GM21367 (cell line): ENCODE measurements at regions not wholly inside any gene's neighbourhood (a gene's known extent, or its start where the extent isn't known, plus 50 kb on each side); places are given as distances from the start of the nearest gene placed in this dataset.

Experiments used
- ATAC-seq: cut with Tn5 transposase; IDR thresholded peaks from one replicate; pipeline ENCODE4 v1.9.1; 2021; ENCODE audit not compliant: unreplicated experiment

- no peak for ATAC-seq
Observed at GRCh38 chr1:194318790-194319280, 1132.4 kb upstream of the B3GALT2 start.

GRCh38 chr1:194309697-194310096, 1123.3 kb upstream of the B3GALT2 start:
- no peak for ATAC-seq

- no peak for ATAC-seq
Observed at GRCh38 chr1:194309269-194309668, 1122.9 kb upstream of the B3GALT2 start.

- ATAC-seq: no peak
Observed at GRCh38 chr1:194300776-194301175, 1114.4 kb upstream of the B3GALT2 start.

- ATAC-seq: no peak
Observed at GRCh38 chr1:194300340-194300739, 1113.9 kb upstream of the B3GALT2 start.

- ATAC-seq: no peak
Observed at GRCh38 chr1:194298007-194298598, 1111.7 kb upstream of the B3GALT2 start.

- ATAC-seq: no peak
Observed at GRCh38 chr1:194297094-194297493, 1110.7 kb upstream of the B3GALT2 start.

- ATAC-seq: no peak
Observed at GRCh38 chr1:194296201-194296600, 1109.8 kb upstream of the B3GALT2 start.

- peak; percentile 93 for ATAC-seq
Observed at GRCh38 chr1:194295685-194296084, 1109.3 kb upstream of the B3GALT2 start.

- ATAC-seq: no peak
Observed at GRCh38 chr1:194293851-194294405, 1107.5 kb upstream of the B3GALT2 start.

GRCh38 chr1:194292966-194293365, 1106.6 kb upstream of the B3GALT2 start:
- no peak for ATAC-seq

GRCh38 chr1:194289569-194290266, 1103.3 kb upstream of the B3GALT2 start:
- ATAC-seq: peak; percentile 95

GRCh38 chr1:194288238-194288637, 1101.8 kb upstream of the B3GALT2 start:
- ATAC-seq: no peak

GRCh38 chr1:194281376-194281775, 1095.0 kb upstream of the B3GALT2 start:
- ATAC-seq: no peak

GRCh38 chr1:194280463-194280862, 1094.0 kb upstream of the B3GALT2 start:
- ATAC-seq: no peak

GRCh38 chr1:194279975-194280374, 1093.6 kb upstream of the B3GALT2 start:
- ATAC-seq: peak; percentile 96

GRCh38 chr1:194277927-194278326, 1091.5 kb upstream of the B3GALT2 start:
- ATAC-seq: no peak

- ATAC-seq: no peak
Observed at GRCh38 chr1:194273660-194274059, 1087.2 kb upstream of the B3GALT2 start.

- no peak for ATAC-seq
Observed at GRCh38 chr1:194268839-194269238, 1082.4 kb upstream of the B3GALT2 start.

- ATAC-seq: no peak
Observed at GRCh38 chr1:194267021-194267420, 1080.6 kb upstream of the B3GALT2 start.

GRCh38 chr1:194256010-194256409, 1069.6 kb upstream of the B3GALT2 start:
- no peak for ATAC-seq

GRCh38 chr1:194252199-194252598, 1065.8 kb upstream of the B3GALT2 start:
- no peak for ATAC-seq
